Keratinocyte (primary cell): ENCODE measurements at regions not wholly inside any gene's neighbourhood (a gene's known extent, or its start where the extent isn't known, plus 50 kb on each side); places are given as distances from the start of the nearest gene placed in this dataset.

Experiments used
- DNase-seq: peaks from one replicate; pipeline ENCODE4 v3.0.0-alpha.2; 2011; ENCODE audit warnings: low read depth, missing footprints, low spot score
- FAIRE-seq: peaks from 2 replicates; lab custom pipeline; 2011; peaks lifted over from hg19 to GRCh38; lab: Jason Lieb, UNC
- H2AFZ ChIP-seq: 2 replicates; pipeline ENCODE4 v1.6.0; 2012; ENCODE audit warnings: low read length, control low read depth, inconsistent platforms; ENCODE audit not compliant: control insufficient read depth
- H3K27ac ChIP-seq: 2 replicates; pipeline ENCODE4 v1.5.1; 2011; ENCODE audit warnings: low read length; ENCODE audit not compliant: control insufficient read depth, insufficient read depth
- H3K27me3 ChIP-seq: 3 replicates; pipeline ENCODE4 v1.6.0; 2011; ENCODE audit warnings: low read length; ENCODE audit not compliant: control insufficient read depth, insufficient read depth; ENCODE audit errors: extremely low read depth
- H3K36me3 ChIP-seq, 2 experiments: 2 replicates in 1 of 2; 3 replicates in 1 of 2; pipeline ENCODE4 v1.5.1; 2011; ENCODE audit warnings: low read length in 2 of 2, mild to moderate bottlenecking in 1 of 2; ENCODE audit not compliant: control insufficient read depth in 2 of 2, insufficient read depth in 2 of 2; ENCODE audit errors: extremely low read depth in 1 of 2
- H3K4me1 ChIP-seq: 3 replicates; pipeline ENCODE4 v1.5.1; 2011; ENCODE audit warnings: low read length; ENCODE audit not compliant: control insufficient read depth, insufficient read depth; ENCODE audit errors: extremely low read depth
- H3K4me2 ChIP-seq: 3 replicates; pipeline ENCODE4 v1.6.0; 2011; ENCODE audit warnings: low read depth, low read length; ENCODE audit not compliant: control insufficient read depth, insufficient read depth; ENCODE audit errors: extremely low read depth
- H3K4me3 ChIP-seq, 3 experiments: fragments of 200-600 bp in 1 of 3; sonication (generic) in 1 of 3; 2 replicates in 2 of 3; 3 replicates in 1 of 3; pipeline ENCODE4 v1.5.1; 2011 to 2016; ENCODE audit warnings: low read length in 3 of 3, mild to moderate bottlenecking in 3 of 3, control low read depth in 2 of 3, inconsistent platforms in 1 of 3, low read depth in 1 of 3, mixed read lengths in 1 of 3, mixed run types in 1 of 3, moderate library complexity in 1 of 3; ENCODE audit not compliant: control insufficient read depth in 2 of 3, insufficient read depth in 2 of 3; ENCODE audit errors: extremely low read depth in 1 of 3
- H3K79me2 ChIP-seq: 2 replicates; pipeline ENCODE4 v1.6.0; 2012; ENCODE audit warnings: low read length; ENCODE audit not compliant: control insufficient read depth, insufficient read depth
- H3K9ac ChIP-seq: 3 replicates; pipeline ENCODE4 v1.6.0; 2011; ENCODE audit warnings: low read length; ENCODE audit not compliant: control insufficient read depth, insufficient read depth; ENCODE audit errors: extremely low read depth
- H3K9me1 ChIP-seq: 3 replicates; pipeline ENCODE4 v1.6.0; 2011; ENCODE audit warnings: low read length; ENCODE audit not compliant: control insufficient read depth, insufficient read depth; ENCODE audit errors: extremely low read depth
- H3K9me3 ChIP-seq: 2 replicates; pipeline ENCODE4 v1.5.1; 2012; ENCODE audit warnings: low read depth, low read length; ENCODE audit not compliant: control insufficient read depth
- H4K20me1 ChIP-seq: 3 replicates; pipeline ENCODE4 v1.6.0; 2011; ENCODE audit warnings: low read length; ENCODE audit not compliant: control insufficient read depth, insufficient read depth; ENCODE audit errors: extremely low read depth
- CTCF ChIP-seq, 3 experiments: IDR thresholded peaks in 1 of 3; conservative IDR thresholded peaks in 1 of 3; optimal IDR thresholded peaks in 1 of 3; 2 replicates in 2 of 3; 3 replicates in 1 of 3; pipeline versions ENCODE3 to v1.5.1; 2011; ENCODE audit warnings: low read length in 3 of 3, mild to moderate bottlenecking in 3 of 3, moderate library complexity in 2 of 3, control low read depth in 1 of 3, inconsistent platforms in 1 of 3; ENCODE audit not compliant: insufficient read depth in 2 of 3; ENCODE audit errors: extremely low read depth in 1 of 3
- EZH2 ChIP-seq: IDR thresholded peaks from one replicate; pipeline ENCODE4 v1.6.1; 2012; ENCODE audit warnings: inconsistent platforms, mild to moderate bottlenecking, low read length, moderate library complexity
- dilution Hi-C: fragments of 300-500 bp; cut with MboI; formaldehyde crosslinking; loops from one replicate; pipeline ENCODE4 v1.7.0; 2020; ENCODE audit warnings: low sequenced_read_pairs; ENCODE audit not compliant: extremely low pct_ligation_motif_present

DNA sequence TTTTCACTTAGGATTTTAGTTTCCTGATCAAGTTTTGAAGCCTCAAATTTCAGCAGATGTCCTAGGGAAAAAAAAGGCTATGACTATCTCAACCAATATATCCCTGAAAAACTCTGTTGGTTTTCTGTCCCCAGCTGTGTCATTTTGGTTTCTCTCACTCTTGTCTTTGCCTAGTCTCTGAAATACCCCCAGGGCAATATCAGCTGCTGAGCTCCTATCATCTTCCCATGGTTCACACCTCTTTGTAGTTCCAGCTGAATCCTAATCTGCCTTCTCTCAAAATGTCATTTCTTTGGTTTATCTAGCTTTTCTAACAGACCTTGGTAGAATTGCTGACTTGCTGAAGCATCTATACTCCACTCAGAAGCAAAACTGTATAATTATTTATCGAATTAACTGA lies 2370.5 kb downstream of the ARAP2 start:
- H4K20me1 ChIP-seq: no peaks in the 10 kb centered on the region
- H3K27ac ChIP-seq: no peak overlapping the region
- H3K27me3 ChIP-seq: no peaks in the 10 kb centered on the region
- dilution Hi-C loops: no loop called here
- TF ChIP-seq CTCF (optimal IDR thresholded peaks at IDR 0.05 in 1 of 3, IDR thresholded peaks at IDR 0.05 in 1 of 3, conservative IDR thresholded peaks at IDR 0.05 in 1 of 3; ENCODE audit: extremely low read depth in 1 of 3, insufficient read depth in 2 of 3, low read length in 3 of 3) (no peak), EZH2 (no peak)
- H3K36me3 ChIP-seq: no peaks in the 10 kb centered on the region
- DNase-seq (no peak), FAIRE-seq (no peak)
- no peaks in the 10 kb centered on the region for H3K9me1 ChIP-seq
- no peak overlapping the region for H2AFZ ChIP-seq
- H3K79me2 ChIP-seq: no peaks in the 10 kb centered on the region
- no peaks in the 10 kb centered on the region for H3K9me3 ChIP-seq
- no peak overlapping the region for H3K4me3 ChIP-seq
- H3K9ac ChIP-seq: no peak overlapping the region
- no peaks in the 10 kb centered on the region for H3K4me1 ChIP-seq
- no peak overlapping the region for H3K4me2 ChIP-seq

DNA sequence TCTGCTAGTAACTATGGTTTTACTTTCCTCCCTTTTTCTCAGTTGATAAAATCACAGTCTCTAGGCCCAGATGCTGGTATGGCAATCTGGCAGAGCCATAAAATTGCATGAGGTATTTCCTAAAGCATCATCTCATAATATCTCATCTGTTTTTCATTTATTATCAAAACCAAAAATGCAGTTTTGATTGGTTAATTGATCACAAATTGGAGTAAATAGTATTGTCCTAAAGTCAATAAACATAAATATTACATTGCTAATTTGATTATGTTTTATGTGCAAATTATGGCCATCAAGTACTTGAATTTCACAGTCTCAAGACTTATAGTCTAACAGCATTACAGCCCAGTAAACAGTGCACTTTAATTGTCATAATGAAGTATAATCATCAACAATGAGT lies 2365.6 kb downstream of the ARAP2 start:
- FAIRE-seq (no peak), DNase-seq (no peak)
- no peak overlapping the region for H3K9ac ChIP-seq
- no peak overlapping the region for H2AFZ ChIP-seq
- dilution Hi-C loops: no loop called here
- no peaks in the 10 kb centered on the region for H3K36me3 ChIP-seq
- TF ChIP-seq EZH2: no peak
- TF ChIP-seq CTCF (optimal IDR thresholded peaks at IDR 0.05 in 1 of 3, IDR thresholded peaks at IDR 0.05 in 1 of 3, conservative IDR thresholded peaks at IDR 0.05 in 1 of 3; ENCODE audit: extremely low read depth in 1 of 3, insufficient read depth in 2 of 3, low read length in 3 of 3): no peak
- H3K4me1 ChIP-seq: no peaks in the 10 kb centered on the region
- no peaks in the 10 kb centered on the region for H4K20me1 ChIP-seq
- H3K9me3 ChIP-seq: no peaks in the 10 kb centered on the region
- no peaks in the 10 kb centered on the region for H3K79me2 ChIP-seq
- H3K4me2 ChIP-seq: no peak overlapping the region
- no peaks in the 10 kb centered on the region for H3K9me1 ChIP-seq
- H3K27ac ChIP-seq: no peak overlapping the region
- no peaks in the 10 kb centered on the region for H3K27me3 ChIP-seq
- no peak overlapping the region for H3K4me3 ChIP-seq
